ENCODE measurements at regions not wholly inside any gene's neighbourhood (a gene's known extent, or its start where the extent isn't known, plus 50 kb on each side); places are given as distances from the start of the nearest gene placed in this dataset.

GRCh38 chr12:126797525-126797924 lies 1469.4 kb upstream of the TMEM132C start:
- TF ChIP-seq CTCF (IDR thresholded peaks at IDR 0.05; ENCODE audit: poor library complexity, severe bottlenecking) = no peak
- no peak for TF ChIP-seq EP300 (conservative IDR thresholded peaks at IDR 0.05; ENCODE audit: poor library complexity, severe bottlenecking)
- TF ChIP-seq POLR2AphosphoS5 (IDR thresholded peaks at IDR 0.05) = no peak
- TF ChIP-seq TAF1 (IDR thresholded peaks at IDR 0.05; ENCODE audit: low read depth) = no peak
